GM19025 (cell line): ENCODE measurements at regions not wholly inside any gene's neighbourhood (a gene's known extent, or its start where the extent isn't known, plus 50 kb on each side); places are given as distances from the start of the nearest gene placed in this dataset.

ENCODE experiments used
- ATAC-seq: cut with Tn5 transposase; IDR thresholded peaks from one replicate; pipeline ENCODE4 v1.9.1; 2021; ENCODE audit warnings: mild to moderate bottlenecking, low read depth, moderate library complexity; ENCODE audit not compliant: unreplicated experiment

DNA sequence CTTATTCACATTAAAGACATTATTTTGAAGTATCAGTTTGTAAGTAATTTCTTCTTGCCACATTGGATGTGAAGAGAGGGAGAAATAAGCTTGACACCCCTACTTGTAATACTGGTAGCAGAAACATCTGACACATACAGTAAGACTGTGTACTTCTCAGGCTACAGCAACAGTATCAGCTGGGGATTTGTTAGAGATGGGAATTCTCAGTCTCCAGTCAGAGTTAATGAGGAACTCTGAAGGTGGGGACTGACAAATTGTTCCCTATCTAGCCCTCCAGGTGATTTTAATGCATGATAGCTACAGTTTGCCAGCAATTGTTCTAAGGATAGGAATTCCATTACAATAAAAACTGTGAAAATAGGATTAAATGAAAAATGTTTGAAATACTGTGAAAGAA, 524.8 kb downstream of the PRR16 start:
- no peak for ATAC-seq

DNA sequence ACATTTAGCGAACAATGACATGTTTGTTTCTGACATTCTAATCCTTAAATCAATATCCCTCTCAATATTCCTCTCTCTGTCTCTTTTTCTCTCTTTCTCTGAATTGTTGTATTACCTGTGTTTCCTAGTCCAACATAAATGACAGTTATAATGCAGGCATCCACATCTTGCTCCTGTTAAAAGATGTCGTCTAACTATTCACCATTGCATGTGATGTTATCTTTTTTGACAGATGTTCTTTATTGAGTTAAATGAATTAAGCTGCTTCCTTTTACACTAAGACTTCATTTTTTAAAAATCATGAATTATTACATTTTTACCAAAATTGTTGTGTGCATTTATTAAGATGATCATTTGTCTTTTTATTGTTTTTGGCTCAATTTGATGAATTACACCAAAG, 527.5 kb downstream of the PRR16 start:
- ATAC-seq: no peak

DNA sequence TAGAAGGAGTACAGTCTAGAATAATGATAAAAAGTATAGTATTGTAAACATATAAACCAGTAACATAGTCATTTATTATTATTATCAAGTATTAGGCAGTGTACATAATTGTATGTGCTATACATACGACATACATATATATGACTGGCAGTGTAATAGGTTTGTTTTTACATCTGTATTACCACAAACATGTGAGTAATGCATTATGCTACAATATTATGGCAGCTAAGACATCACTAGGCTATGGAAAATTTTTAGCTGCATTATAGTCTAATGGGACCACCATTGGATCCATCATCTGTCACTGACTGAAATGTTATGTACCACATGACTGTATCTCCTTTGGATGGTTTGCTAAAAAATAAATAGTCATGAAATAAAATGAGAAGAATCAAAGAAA, 530.0 kb downstream of the PRR16 start:
- no peak for ATAC-seq

DNA sequence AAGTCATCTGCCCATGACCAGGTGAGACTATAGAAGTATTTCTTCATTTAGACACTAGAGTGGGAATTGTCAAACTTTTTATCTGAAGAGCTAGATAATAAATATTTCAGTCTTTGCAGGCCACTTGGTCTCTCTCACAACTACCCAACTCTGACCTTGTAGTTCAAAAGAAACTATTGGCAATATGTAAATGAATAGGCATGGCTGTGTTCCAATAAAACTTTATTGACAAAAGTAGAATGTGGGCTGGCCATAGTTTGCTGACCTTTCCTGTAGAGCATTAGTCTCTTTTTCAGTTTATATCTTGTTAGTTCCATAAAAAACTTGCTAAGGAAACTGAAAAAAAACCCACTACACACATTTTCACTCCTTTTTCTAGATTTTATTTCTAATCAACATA, 535.5 kb downstream of the PRR16 start:
- no peak for ATAC-seq

DNA sequence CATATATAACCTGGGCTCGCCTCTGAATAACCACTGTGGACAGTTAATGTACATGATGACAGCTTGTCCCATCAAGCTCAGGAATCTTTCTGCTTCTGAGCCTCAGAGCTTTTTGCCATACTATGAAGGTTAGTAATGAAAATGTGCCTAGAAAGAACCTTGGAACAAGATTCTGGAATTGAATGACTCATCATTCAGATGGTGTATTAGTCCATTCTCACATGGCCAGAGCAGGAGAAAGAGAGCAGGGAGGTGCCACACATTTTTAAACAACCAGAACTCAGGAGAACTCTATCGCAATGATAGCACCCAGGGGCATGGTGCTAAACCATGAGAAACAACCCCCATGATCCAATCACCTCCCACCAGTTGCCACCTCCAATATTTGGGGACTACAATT, 542.1 kb downstream of the PRR16 start:
- ATAC-seq: no peak

DNA sequence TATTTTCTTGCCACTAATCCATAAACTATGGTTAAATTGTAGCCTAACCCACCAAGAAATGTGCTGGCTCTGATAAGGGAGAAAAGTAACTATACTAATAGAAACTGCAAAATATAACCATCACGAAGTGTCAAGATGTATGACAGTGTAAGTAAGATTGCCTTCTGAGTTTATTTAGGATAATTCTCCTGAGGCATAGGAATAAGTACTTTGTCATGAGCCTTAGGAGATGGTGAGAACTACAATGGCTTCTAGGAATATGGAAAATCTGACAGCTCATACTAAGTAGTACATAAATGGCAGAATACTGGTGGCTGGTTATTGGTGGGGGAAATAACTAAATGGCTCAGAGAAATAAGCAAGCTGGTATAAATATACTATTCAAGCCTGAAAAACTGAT, 543.9 kb downstream of the PRR16 start:
- ATAC-seq: no peak

DNA sequence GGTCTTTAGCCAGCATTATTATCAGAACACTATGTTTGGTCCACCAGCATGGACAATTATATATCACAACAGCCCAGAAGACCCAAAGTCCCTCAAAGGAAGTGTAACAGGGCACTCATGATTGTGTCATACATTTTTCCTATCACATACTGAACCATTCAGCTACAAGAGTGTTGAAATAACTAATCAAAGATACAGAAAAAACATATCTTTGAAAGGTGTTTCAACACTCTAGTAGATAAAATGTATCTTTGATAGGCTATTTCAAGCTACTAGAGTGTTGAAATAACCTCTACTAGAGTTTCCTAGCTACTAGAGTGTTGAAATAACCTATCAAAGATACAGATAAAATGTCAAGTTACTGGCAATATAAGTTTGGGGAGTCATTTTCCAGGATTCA, 545.0 kb downstream of the PRR16 start:
- ATAC-seq: no peak

DNA sequence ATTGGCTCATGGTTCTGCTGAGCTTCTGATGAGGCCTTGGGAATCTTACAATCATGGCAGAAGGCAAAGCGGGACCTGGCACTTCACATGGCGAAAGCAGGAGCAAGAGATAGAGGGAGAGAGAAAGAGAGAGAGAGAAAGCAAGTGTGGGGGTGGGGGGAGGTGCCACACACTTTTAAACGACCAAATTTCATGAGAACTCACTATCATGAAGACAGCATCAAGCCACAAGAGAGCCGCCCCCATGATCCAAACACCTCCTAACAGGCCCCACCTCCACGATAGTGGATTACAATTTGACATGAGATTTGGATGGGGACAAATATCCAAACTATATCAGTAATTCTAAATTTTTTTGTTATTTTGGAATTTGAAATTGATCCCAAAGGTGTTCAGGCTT, 553.9 kb downstream of the PRR16 start:
- no peak for ATAC-seq

DNA sequence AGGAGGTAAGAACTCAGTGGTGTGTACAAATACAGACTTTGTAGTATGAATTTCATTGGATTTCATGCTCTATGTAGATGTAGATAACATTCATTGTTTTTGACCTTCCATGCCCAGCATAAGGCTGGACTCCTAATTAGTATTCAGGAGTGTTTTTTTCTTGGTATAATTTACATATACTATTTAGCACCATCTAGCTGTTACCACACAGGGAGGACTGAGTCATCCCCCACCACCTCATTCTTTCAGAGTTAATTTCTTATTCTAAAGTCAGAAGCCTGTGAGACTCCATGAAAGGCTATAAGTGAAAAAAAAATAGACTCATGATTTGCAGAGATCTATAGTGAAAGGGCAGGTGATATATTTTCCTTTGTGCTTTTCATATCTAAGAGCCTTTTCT, 555.0 kb downstream of the PRR16 start:
- no peak for ATAC-seq

DNA sequence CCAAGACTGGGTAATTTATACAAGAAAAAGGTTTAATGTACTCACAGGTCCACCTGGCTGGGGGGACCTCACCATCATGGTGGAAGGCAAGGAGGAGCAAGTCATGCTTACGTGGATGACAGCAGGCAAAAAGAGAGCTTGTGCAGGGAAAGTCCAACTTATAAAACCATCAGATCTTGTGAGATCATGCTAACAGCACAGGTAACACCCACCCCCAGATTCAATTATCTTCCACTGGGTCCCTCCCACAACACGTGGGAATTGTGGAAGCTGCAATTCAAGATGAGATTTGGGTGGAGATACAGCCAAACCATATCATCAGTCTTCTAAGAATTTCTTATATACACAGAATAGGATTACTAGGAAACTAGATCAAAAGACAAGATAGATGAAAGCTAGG, 555.6 kb downstream of the PRR16 start:
- ATAC-seq: no peak

DNA sequence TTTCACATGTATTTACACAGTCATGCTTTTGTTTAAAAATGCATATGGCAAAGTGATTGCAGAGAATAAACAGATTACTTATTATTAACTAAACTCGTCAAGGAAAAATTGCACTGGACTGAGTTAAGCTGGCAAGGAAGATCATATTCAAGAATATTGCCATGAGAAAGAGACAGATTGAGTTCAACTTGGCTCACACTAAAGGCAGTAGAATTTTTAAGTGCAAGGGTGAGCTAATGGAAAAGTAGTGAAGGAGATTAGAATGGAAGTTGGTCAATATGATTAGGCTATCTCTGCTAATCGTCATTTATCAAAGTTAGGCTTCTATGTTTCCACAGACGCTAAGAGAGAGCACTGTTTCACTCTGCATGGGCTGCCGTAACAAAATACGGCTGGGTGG, 557.6 kb downstream of the PRR16 start:
- no peak for ATAC-seq

DNA sequence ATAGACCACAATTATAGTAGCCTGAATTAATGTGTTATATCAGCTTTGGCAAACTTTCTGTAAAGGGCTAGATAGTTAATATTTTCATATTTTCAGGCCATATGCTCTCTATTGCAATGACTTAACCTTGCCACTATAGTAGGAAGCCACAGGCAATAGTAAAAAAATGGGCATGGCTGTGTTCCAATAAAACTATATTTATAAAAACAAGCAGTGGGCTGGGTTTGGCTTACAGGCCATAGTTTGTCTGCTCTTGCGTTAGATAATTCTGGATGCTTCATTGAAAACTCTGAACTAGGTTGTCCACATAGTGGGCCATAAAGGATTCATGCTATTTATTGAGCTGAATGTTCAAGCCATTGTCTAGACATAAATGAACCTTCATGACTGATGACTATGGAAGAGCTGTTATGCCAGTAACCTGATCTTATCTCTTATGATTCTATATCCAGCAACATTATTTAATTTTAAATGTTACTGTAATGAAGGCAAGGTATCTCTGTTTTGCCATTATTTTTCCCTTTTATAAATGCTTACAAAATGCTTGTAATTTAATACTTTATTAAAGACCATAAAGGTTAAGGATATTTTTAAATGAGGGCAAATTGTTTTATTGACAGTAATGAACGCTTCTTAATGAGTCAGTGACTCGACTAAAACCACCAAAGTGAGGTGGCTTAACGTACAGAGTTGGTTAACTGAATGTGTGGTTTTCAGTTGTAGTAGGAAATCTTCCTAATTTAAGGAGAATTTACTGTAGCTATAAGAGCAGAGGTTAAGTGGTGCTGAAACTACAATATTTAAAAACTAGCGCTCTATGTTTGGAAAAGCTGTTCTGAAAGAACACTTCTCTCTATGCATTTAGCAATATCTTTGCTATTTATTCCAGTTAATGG, 560.6 kb downstream of the PRR16 start:
- ATAC-seq: no peak

DNA sequence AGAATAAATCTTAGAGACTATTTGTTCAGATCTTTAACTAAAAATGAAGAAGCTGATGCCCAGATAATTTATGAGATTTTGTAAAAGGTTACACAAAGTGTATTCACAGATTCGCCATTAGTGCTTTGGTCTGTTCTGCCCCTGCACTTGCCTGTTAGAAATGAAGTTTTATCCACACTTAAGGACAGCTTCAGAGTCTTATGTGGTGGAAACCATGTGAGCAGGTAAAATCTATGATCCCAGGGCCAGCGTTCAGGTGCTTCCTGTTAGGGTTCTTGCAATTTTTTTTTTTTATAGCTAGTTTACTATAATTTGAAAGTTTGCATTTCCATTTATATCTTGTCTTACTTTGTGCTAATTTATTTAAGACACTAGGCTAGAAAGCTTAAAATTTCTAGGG, 561.6 kb downstream of the PRR16 start:
- ATAC-seq: no peak

DNA sequence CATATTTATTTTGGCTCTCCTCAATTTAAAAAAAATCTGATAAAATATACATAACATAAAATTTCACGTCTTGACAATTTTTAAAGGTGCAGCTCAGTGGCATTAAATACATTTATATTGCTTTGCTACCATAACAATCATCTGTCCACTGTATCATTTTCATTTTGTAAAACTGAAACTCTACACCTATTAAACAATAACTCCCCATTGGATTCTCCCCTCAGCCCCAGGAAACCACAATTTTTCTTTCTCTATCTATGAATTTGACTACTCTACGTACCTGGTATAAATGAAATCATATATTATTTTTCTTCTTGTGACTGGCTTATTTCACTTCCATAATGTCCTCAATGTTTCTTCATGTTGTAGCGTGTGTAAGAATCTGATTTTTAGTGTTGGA, 563.5 kb downstream of the PRR16 start:
- ATAC-seq: peak; percentile 64

DNA sequence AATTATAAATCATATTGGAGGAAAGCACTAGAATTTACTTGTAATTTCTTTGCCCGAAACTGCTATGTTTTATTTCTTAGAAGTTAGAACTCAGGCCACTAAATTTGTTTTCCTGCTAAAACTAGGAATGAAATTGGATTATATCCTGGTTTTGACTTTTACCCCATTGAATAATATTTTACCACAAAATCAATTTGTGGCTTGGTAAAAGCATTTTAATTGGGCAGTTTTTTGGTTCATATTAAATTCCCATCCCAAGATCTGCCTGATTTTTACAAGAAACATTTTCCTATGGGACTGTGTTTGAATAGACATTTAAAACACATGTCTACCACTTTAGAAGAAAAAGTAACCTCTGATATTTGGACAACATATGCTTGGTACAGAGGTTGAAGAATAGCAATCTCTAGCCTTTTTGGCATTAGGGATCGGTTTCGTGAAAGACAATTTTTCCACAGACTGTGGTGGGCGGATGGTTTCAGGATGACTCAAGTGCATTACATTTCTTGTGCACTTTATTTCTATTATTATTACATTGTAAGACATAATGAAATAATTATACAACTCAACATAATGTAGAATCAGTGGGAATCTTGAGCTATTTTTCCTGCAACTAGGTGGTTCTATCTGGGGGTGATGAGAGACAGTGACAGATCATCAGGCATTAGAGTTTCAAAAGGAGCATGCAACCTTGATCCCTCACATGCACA, 565.6 kb downstream of the PRR16 start:
- no peak for ATAC-seq

DNA sequence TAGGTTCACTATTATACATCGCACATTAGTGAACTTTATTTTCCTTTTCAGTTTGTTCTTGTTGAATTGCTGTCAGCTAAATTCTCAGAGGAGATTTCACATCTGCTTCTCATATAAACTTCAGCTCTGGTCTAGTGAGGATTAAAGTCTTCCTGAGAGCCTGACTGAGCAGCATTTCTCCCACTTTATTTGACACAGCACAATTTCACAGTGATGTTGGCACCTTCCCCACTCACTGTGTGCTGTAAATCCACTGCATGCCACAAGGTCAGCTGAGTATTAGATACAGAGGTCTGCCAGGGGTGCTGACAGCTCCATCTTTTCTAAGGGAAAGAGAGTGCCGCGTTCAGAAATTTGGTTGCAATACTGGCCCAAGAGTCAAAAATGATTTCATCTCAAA, 567.4 kb downstream of the PRR16 start:
- ATAC-seq: no peak

DNA sequence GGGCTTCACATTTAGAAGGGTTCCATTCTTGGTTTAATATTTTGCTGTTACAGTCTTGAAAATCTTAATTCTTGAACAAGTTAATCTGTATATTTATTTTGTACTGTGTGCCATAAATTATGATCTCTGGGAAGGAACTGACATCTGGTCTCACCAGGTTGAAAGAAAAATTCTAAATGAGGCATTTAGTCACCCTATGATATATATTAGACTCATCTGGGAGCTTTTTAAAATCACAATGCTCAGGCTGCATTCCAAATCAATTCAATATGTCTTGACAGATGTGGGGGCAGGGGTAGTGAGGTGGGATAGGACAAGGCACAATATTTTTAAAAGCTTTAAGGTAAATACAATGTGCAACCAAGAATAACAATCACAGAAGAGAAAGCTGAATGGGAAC, 569.2 kb downstream of the PRR16 start:
- no peak for ATAC-seq

DNA sequence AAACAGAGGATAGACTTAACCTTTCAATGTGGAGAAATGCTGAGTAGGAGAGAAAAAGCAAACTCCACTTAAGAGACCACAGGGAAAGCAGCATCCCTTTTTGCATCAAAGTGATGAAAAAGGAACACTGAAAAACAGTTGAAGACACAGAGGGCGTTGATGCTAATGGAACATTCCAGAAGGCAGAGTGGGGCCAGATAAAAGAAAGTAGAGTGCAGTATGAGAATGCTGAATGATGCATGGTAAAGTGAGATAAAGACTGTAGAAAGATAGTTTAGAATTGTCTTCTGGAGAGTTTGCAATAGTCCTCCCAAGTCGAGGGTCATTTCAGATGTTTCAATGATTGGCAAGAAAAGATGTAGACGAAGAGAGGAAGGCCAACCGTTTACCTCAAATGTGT, 574.3 kb downstream of the PRR16 start:
- no peak for ATAC-seq

DNA sequence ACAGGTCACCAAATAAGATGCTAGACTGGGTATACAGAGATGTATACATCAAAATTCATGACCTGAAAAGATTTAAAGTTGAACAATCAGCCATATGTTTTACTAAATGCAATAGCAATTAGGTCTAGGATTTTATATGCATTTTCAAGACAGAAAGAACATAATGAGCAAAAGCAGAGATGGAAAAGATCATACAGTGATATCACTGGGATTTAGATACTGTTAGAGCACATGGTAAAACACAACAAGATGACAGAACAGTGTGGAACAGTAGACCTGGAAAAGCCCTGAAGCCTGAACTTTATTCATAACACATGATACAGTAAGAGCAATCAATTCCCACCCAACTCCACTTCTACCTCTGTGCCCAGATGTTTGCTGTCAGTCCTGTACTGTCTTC, 585.9 kb downstream of the PRR16 start:
- ATAC-seq: no peak

DNA sequence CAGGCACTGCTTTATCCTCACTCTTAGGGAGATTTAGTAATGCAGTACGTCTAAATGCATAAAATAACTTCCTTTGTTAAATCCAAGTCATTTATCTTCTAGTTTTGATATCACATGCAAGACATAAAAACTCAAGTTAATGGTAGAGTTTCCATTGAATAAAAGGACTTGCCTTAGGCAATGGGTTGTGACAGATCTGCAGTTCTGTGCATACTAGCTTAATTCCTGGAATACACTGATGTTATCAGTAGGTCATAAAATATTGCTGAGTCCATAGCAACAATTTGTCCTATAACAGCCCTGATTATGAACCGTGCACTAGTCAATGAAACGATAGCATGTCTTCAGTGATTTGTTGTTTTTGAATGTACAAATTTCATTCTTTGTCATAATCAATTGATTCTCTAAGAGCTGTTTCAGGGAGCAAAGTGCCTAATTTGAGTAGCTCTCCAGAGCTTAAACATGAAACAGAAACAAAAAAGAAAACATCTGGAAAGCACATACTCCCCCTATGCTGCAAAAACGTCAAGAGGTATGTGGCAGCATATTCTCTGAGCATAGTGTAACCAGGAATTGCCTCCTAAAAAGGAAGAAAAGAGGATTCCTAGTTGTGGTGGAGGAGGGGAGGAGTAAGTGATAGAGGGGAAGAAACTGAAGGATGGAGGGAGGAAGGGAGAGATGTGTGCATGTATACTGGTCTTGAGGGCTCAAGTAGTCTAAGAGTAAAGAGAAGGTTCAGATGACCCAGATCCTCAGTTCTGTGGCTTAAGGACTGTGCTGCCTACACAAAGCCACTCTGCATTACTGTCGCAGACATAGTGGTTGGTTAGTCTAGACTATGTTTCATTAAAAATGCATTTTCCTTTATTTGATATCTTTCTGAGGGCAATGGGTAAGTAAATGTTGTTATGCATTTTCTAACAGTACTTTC, 589.2 kb downstream of the PRR16 start:
- ATAC-seq: no peak

DNA sequence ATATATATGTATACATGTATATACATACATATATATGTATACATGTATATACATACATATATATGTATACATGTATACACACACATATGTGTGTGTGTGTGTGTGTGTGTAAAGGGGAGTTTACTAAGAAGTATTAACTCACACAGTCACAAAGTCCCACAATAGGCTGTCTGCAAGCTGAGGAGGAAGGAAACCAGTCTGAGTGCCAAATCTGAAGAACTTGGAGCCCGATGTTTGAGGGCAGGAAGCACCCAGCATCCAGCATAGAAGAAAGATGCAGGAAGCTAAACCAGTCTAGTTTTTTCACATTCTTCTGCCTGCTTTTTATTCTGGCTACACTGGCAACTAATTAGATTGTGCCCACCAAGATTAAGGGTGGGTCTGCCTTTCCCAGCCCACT, 591.5 kb downstream of the PRR16 start:
- ATAC-seq: no peak
